Epithelial cell of esophagus (primary cell): ENCODE measurements at regions not wholly inside any gene's neighbourhood (a gene's known extent, or its start where the extent isn't known, plus 50 kb on each side); places are given as distances from the start of the nearest gene placed in this dataset.

ENCODE experiments used
- DNase-seq: peaks from one replicate; pipeline ENCODE4 v3.0.0; 2010; ENCODE audit warnings: low read depth
- H3K4me3 ChIP-seq: 2 replicates; pipeline ENCODE4 v1.5.1; 2011; ENCODE audit warnings: mild to moderate bottlenecking, low read length, control low read depth
- CTCF ChIP-seq: IDR thresholded peaks from 2 replicates; pipeline ENCODE4 v1.5.1; 2011; ENCODE audit warnings: low read depth, mild to moderate bottlenecking, low read length, control low read depth, inconsistent platforms; ENCODE audit not compliant: insufficient read depth; ENCODE audit errors: missing control alignments

DNA sequence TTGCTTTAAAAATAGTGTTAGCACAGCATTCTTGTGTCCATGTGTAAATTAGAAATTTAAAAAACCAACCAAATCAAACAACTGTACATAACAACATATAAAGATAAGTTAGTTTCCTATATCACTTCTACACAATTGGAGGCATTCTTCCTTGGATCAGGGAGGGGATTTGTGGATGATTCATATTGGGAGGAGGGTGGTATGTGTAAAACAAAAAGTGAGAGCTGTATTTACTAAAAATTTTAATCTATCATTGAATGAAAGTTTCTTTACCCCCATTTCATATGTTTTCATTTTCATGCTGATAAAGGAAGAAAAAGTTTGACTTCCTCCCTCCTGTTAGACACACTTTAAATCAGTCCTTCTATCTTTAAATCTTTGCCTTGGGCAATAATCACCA lies 325.0 kb downstream of the SATB1 start:
- no peak for TF ChIP-seq CTCF
- H3K4me3 ChIP-seq = no peak overlapping the region

GRCh38 chr3:18099611-18100010 lies 325.5 kb downstream of the SATB1 start:
- DNase-seq = peak; percentile 15
- no peak overlapping the region for H3K4me3 ChIP-seq
- TF ChIP-seq CTCF = no peak

More for the DNA sequence above, 325.0 kb downstream of the SATB1 start:
- peak; percentile 12 for DNase-seq

- peak; percentile 96 for DNase-seq
- H3K4me3 ChIP-seq = no peak overlapping the region
- no peak for TF ChIP-seq CTCF
These were observed 326.1 kb downstream of the SATB1 start for GRCh38 chr3:18098960-18099587.

- no peak for DNase-seq
- no peak overlapping the region for H3K4me3 ChIP-seq
- no peak for TF ChIP-seq CTCF
These were observed 327.1 kb downstream of the SATB1 start for GRCh38 chr3:18097989-18098388.

GRCh38 chr3:18097473-18097872 lies 327.7 kb downstream of the SATB1 start:
- TF ChIP-seq CTCF = no peak
- H3K4me3 ChIP-seq = no peak overlapping the region
- no peak for DNase-seq

GRCh38 chr3:18092726-18093125 lies 332.4 kb downstream of the SATB1 start:
- no peak overlapping the region for H3K4me3 ChIP-seq
- no peak for DNase-seq
- TF ChIP-seq CTCF = no peak

DNA sequence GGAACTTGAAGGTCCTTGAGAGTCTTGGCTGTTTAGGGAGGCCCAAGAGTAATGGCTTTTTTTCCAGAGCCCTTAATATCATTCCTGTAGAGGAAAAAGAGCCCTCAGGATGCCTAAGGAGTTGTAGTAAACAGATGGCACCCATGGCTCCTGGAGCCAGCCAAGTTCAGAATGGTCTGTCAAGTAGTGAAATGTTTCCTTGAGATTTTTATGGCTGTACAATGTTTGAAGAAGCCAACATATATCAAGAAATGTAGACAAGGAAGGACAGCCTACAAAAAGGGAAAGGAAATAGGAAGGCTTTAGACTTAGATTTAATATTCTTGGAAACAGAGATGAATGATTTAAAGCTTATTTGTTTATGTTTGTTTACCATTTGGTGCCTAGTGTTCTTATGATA lies 334.8 kb downstream of the SATB1 start:
- H3K4me3 ChIP-seq = no peak overlapping the region
- DNase-seq = no peak
- TF ChIP-seq CTCF = no peak
